ENCODE measurements at regions not wholly inside any gene's neighbourhood (a gene's known extent, or its start where the extent isn't known, plus 50 kb on each side); places are given as distances from the start of the nearest gene placed in this dataset.

GRCh38 chr5:62741761-62742160, 163.1 kb downstream of the LRRC70 start:
- TF ChIP-seq CTCF (IDR thresholded peaks at IDR 0.05; ENCODE audit: low read depth, low read length) (no peak), EZH2phosphoT487 (IDR thresholded peaks at IDR 0.05; ENCODE audit: low read depth) (no peak)
